ENCODE measurements at regions not wholly inside any gene's neighbourhood (a gene's known extent, or its start where the extent isn't known, plus 50 kb on each side); places are given as distances from the start of the nearest gene placed in this dataset.

DNA sequence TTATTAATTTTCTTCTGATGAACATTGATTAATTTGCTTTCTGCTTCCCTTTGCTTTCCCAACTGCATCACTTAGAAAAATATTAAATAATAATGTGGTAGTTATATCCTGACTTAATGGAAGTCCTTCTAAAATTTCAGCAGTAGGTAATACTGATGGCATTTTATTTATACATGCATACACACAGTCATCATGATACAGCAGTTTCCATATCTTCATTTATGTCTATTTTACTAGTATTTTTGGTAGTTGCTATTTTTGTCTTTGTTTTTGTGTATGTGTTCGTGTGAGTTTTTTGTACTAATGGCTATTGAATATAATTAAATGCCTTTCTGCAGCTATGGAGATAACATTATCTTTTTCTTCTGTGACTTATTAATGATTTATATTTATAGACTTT lies 484.7 kb upstream of the CNTN5 start:
- no peak for TF ChIP-seq EZH2phosphoT487 (conservative IDR thresholded peaks at IDR 0.05; ENCODE audit: low read length)
- TF ChIP-seq, protein P1, sequence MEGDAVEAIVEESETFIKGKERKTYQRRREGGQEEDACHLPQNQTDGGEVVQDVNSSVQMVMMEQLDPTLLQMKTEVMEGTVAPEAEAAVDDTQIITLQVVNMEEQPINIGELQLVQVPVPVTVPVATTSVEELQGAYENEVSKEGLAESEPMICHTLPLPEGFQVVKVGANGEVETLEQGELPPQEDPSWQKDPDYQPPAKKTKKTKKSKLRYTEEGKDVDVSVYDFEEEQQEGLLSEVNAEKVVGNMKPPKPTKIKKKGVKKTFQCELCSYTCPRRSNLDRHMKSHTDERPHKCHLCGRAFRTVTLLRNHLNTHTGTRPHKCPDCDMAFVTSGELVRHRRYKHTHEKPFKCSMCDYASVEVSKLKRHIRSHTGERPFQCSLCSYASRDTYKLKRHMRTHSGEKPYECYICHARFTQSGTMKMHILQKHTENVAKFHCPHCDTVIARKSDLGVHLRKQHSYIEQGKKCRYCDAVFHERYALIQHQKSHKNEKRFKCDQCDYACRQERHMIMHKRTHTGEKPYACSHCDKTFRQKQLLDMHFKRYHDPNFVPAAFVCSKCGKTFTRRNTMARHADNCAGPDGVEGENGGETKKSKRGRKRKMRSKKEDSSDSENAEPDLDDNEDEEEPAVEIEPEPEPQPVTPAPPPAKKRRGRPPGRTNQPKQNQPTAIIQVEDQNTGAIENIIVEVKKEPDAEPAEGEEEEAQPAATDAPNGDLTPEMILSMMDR (IDR thresholded peaks at IDR 0.05; ENCODE audit: insufficient read depth, low read length, poor library complexity, severe bottlenecking): no peak
